PC-3 (cell line): ENCODE measurements at regions not wholly inside any gene's neighbourhood (a gene's known extent, or its start where the extent isn't known, plus 50 kb on each side); places are given as distances from the start of the nearest gene placed in this dataset.

Source experiments
- CTCF ChIP-seq: fragments of 300-600 bp; sonication (generic); conservative IDR thresholded peaks from 2 replicates; pipeline ENCODE4 v1.5.1; 2017; ENCODE audit warnings: antibody characterized with exemption, low read depth, mild to moderate bottlenecking, low read length
- EZH2 ChIP-seq: fragments of 300-600 bp; sonication (generic); IDR thresholded peaks from one replicate; pipeline ENCODE4 v1.6.1; 2017; ENCODE audit warnings: antibody characterized with exemption, mild to moderate bottlenecking, low read length; ENCODE audit not compliant: unreplicated experiment
- EZH2phosphoT487 ChIP-seq: fragments of 300-600 bp; sonication (generic); IDR thresholded peaks from 2 replicates; pipeline ENCODE4 v1.6.1; 2018; ENCODE audit warnings: mild to moderate bottlenecking, antibody characterized with exemption, low read length, borderline replicate concordance

DNA sequence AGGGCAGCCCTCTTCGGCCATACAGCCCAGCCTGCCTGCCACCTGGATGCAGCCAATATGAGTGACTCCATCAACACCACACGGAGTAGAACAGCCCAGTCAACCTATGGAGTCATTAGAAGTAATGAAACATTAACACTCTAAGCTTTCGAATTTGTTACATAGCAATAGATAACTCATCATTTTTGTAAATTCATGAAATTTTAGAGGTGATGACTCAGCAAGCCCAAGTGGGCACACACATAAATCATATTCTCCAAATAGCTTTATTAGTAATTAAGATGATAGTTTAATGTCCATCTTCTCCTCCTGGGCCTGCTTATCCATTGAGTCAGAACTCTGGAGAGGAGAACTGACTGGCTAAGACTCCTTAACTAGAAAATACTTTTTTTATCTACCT is 335.0 kb upstream of the KCNH8 start:
- TF ChIP-seq EZH2phosphoT487 (no peak), CTCF (no peak), EZH2 (no peak)
